GM21723 (cell line): ENCODE measurements at regions not wholly inside any gene's neighbourhood (a gene's known extent, or its start where the extent isn't known, plus 50 kb on each side); places are given as distances from the start of the nearest gene placed in this dataset.

Experiments
- ATAC-seq: cut with Tn5 transposase; IDR thresholded peaks from one replicate; pipeline ENCODE4 v1.9.1; 2021; ENCODE audit warnings: mild to moderate bottlenecking, moderate library complexity; ENCODE audit not compliant: unreplicated experiment

GRCh38 chr10:21100871-21101514 lies 203.9 kb upstream of the NEBL start:
- no peak for ATAC-seq

DNA sequence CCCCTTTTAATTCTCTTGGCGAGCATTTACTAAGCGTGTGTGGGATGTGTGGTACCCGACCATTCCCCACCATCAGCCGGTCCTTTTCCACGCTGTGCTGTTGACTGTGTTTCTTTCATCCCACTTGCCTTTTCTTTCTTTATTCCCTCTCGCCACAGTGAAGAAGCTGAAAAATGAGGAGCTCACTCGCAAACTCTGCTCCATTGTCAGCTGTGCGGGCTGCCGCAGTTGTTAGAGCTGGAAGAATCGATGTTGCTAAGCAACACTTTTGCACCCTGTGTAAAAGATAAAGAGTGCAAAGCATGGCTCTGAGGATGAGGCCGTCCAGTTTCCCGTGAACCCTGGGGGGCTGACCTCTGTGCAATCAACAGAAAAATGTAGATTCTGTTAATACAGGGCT lies 203.1 kb upstream of the NEBL start:
- no peak for ATAC-seq

GRCh38 chr10:21099291-21100062 lies 202.4 kb upstream of the NEBL start:
- no peak for ATAC-seq

DNA sequence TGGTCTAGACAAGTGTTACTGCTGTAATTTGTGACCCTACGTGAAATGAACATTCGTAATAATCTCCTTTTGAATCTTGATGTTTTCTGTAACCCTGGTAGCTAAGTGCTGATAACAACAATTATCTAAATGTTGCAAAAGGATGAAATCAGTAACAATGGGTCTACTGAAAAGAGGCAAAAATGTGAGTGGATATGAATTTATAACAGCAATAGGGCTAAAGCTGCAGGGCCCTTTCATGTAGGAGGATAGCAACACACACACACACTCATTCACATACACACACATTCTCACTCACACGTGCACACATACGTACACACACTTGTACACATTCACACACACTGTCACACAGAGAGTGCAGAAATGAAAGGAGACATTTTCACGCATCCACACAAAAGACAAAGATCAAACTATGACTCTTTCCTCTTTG lies 200.8 kb upstream of the NEBL start:
- ATAC-seq: no peak

GRCh38 chr10:21095494-21096055 lies 198.5 kb upstream of the NEBL start:
- no peak for ATAC-seq

- no peak for ATAC-seq
Measured at GRCh38 chr10:21095073-21095472, 198.0 kb upstream of the NEBL start.

DNA sequence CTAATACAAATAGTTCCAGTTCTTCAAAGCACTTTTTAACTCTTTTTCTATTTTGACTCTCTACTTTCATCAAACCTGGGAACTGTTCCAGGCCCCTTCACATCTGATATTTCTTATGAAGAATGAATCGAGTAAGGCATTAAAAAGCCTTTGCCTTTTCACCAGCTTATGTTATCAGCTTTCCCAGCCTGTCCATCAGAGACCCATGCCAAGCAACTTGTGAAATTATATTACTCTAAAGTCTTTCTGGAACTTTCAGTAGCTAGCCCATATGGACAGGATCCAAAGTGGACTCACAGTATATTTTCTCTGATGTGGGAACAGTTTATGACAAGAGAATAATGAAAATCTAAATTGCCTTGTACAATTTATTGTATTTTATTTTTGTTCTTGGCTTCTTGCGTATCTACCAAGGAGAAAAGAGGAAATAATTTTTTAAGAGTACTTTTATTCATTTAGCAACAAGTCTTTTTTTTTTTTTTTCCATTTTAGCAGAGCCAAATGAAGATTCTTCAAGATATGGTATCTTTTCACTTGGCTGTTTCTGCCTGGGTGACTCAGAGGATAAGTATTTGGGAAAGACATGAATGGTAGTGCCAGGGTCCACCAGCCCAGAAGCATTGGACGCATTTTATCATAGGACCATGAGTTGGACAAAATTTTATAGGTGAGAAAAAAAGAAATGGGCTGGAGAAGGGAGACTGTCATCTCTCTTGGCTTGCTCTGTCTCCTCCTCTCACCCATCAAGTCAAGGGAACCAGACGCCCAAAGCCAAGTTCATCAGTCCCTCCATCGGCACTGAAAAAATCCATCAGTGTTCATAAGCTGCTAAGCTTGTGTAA lies 195.8 kb upstream of the NEBL start:
- no peak for ATAC-seq

- no peak for ATAC-seq
Measured at GRCh38 chr10:21090609-21091082, 193.5 kb upstream of the NEBL start.

GRCh38 chr10:21087476-21087875 lies 190.4 kb upstream of the NEBL start:
- no peak for ATAC-seq

- no peak for ATAC-seq
Measured at GRCh38 chr10:21084700-21085099, 187.6 kb upstream of the NEBL start.

DNA sequence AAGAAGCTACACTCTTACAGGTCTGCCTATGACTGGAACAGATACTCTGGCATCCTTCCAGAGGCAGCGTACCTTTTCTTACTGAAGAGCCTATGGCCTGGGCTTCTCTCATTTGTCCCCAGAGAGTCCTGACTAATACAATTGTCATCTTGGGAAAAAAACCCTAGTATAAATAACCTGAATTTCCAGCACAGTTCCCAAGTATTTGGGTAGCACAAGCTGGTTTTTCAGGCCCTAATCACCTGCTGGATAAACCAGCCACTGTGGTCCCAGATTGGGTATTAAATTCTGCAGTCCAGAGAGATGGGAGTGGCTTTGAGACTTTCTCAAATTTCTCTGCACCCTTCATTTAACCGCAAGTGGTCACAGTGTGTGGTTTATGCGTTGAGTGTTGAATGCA lies 186.8 kb upstream of the NEBL start:
- ATAC-seq: no peak

- no peak for ATAC-seq
Measured at GRCh38 chr10:21082206-21082605, 185.1 kb upstream of the NEBL start.

- ATAC-seq: no peak
Measured at GRCh38 chr10:21080261-21080660, 183.2 kb upstream of the NEBL start.

DNA sequence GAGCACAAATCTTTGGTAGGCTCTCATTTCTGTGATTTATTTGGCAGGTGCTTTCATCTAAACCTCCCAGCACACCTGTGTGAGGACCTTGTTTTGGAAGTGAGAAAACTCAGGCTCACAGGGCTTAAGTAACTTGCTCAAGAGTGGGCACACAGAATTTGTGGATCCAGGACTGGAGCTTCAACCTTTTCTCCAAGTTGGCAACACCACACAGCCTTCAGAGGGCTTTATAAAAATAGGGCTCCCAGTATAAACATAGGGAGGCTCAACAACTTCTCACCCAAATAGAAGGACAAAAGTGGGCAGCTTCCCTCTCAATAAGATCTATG lies 182.2 kb upstream of the NEBL start:
- ATAC-seq: no peak

GRCh38 chr10:21078410-21079329 lies 181.6 kb upstream of the NEBL start:
- ATAC-seq: peak; percentile 69

- ATAC-seq: no peak
Measured at GRCh38 chr10:21077681-21078080, 180.6 kb upstream of the NEBL start.

- no peak for ATAC-seq
Measured at GRCh38 chr10:21076381-21076780, 179.3 kb upstream of the NEBL start.

DNA sequence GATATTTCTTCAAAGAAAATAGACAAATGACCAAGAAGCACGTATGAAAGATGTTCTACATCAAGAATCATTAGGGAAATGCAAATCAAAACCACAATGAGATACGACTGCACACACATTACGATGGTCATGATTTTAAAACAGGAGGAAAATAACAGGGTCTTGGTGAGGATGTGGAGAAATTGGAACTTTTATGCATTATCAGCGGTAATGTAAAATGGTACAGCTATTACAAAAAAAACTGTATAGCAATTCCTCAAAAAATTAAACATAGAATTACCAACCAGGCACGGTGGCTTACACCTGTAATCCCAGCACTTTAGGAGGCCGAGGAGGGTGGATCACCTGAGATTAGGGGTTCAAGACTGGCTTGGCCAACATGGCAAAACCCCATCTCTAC lies 178.8 kb upstream of the NEBL start:
- ATAC-seq: no peak

GRCh38 chr10:21071001-21071673 lies 174.0 kb upstream of the NEBL start:
- no peak for ATAC-seq
